Thyroid gland (tissue), 4 donors: ENCODE measurements at regions not wholly inside any gene's neighbourhood (a gene's known extent, or its start where the extent isn't known, plus 50 kb on each side); places are given as distances from the start of the nearest gene placed in this dataset.

Experiments used
- DNase-seq, 2 donors: peaks; one replicate each; pipeline ENCODE4 v3.0.0-alpha.2; 2019
- H3K27ac ChIP-seq, 3 donors: fragments of 200-600 bp; sonication (generic); 1 replicate in 2 of 3; 2 replicates in 1 of 3; pipeline ENCODE4 v1.5.1; 2016 to 2019; ENCODE audit warnings: mild to moderate bottlenecking in 1 of 3, moderate library complexity in 1 of 3
- H3K27me3 ChIP-seq: fragments of 200-600 bp; sonication (generic); one replicate; pipeline ENCODE4 v1.5.1; 2019
- H3K36me3 ChIP-seq, 2 donors: fragments of 200-600 bp; sonication (generic); one replicate each; pipeline ENCODE4 v1.5.1; 2016 to 2019
- H3K4me1 ChIP-seq, 2 donors: fragments of 200-600 bp; sonication (generic); one replicate each; pipeline ENCODE4 v1.5.1; 2017 to 2019
- H3K4me3 ChIP-seq, 3 donors: fragments of 200-600 bp; sonication (generic); replicated peaks in 1 of 3; 1 replicate in 2 of 3; 2 replicates in 1 of 3; pipeline ENCODE4 v1.5.1; 2016; ENCODE audit warnings: mild to moderate bottlenecking in 1 of 3
- H3K9me3 ChIP-seq: fragments of 200-600 bp; sonication (generic); one replicate; pipeline ENCODE4 v1.5.1; 2017
- POLR2A ChIP-seq, 2 donors: fragments of 450-650 bp; IDR thresholded peaks; one replicate each; pipeline ENCODE4 v1.6.1; 2017; ENCODE audit warnings: antibody characterized with exemption in 2 of 2, mild to moderate bottlenecking in 2 of 2, moderate library complexity in 1 of 2
- WGBS, 2 donors: methylation state at CpG; one replicate each; pipeline ENCODE4 v1.1.5; 2017; 5-methylcytosine and 5-hydroxymethylcytosine counted together
- intact Hi-C: fragments of 100-400 bp; cut with DNase I; formaldehyde crosslinking; loops from one replicate; pipeline ENCODE4 v1.15.1; 2023
- TF ChIP-seq, protein P1 (sequence below), 6 experiments: fragments of 200-600 bp in 3 of 6; fragments of 450-650 bp in 3 of 6; sonication (generic) in 3 of 6; IDR thresholded peaks; one replicate each; pipeline ENCODE4 v1.5.1; 2016 to 2019; ENCODE audit warnings: antibody characterized with exemption in 6 of 6, mild to moderate bottlenecking in 2 of 6, inconsistent platforms in 1 of 6, moderate library complexity in 1 of 6

DNA sequence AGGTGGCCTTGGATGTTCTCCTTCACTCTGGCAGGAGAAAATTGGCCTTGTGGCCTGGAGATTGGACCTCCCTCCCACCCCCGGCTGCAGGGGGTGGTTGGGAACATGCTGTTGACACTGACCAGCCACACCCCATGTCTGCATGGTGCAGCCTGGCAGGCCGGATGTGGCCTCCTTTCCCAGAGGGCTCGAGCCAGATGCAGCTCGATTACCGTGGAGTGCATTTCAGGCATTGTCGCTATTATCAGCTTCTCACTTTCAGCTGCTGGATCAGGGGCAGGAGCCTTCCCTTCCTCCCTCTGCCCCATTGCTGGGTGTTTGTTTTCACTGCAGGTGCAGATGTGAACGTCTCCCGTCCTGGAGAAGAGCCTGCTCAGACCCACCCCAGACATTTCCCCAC is 211.0 kb upstream of the SIX2 start:
- no peak for DNase-seq
- H3K27ac ChIP-seq, result no peak overlapping the region
- H3K27me3 ChIP-seq, result no peaks in the 10 kb centered on the region
- no peaks in the 10 kb centered on the region for H3K9me3 ChIP-seq
- no peaks in the 10 kb centered on the region for H3K36me3 ChIP-seq
- TF ChIP-seq POLR2A (IDR thresholded peaks at IDR 0.05), result no peak
- TF ChIP-seq, protein P1, sequence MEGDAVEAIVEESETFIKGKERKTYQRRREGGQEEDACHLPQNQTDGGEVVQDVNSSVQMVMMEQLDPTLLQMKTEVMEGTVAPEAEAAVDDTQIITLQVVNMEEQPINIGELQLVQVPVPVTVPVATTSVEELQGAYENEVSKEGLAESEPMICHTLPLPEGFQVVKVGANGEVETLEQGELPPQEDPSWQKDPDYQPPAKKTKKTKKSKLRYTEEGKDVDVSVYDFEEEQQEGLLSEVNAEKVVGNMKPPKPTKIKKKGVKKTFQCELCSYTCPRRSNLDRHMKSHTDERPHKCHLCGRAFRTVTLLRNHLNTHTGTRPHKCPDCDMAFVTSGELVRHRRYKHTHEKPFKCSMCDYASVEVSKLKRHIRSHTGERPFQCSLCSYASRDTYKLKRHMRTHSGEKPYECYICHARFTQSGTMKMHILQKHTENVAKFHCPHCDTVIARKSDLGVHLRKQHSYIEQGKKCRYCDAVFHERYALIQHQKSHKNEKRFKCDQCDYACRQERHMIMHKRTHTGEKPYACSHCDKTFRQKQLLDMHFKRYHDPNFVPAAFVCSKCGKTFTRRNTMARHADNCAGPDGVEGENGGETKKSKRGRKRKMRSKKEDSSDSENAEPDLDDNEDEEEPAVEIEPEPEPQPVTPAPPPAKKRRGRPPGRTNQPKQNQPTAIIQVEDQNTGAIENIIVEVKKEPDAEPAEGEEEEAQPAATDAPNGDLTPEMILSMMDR (IDR thresholded peaks at IDR 0.05), result no peak
- peaks cover 0 to 6% of the 10 kb centered on the region in 2 donors for H3K4me1 ChIP-seq
- intact Hi-C loops, result no loop called here
- H3K4me3 ChIP-seq, result no peak overlapping the region
- WGBS, 2 donors, result 36 to 53% methylated on average over 8 of the region's 8 CpGs

DNA sequence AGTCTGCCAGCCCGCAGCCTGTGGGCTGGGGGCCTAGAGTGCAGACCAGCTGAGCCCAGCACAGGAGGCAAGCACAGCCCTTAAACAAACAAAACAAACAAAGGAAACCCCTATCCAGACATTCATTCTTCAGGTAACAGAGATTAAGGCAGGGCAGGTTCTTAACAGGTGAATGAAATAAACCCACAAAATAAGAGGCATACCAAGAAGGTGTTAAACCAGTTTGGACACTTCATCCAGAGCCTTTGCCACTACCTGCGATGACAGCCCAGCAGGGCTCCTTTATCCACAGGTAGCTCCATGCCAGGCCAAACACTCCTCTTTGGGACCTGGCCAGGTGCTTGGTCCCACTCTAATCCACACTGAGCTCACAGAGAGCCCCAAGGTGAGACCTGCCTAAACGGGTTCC is 209.7 kb upstream of the SIX2 start:
- Histone ChIP-seq H3K9me3 (no peaks in the 10 kb centered on the region), H3K4me1 (peaks cover 0 to 6% of the 10 kb centered on the region in 2 donors), H3K27me3 (no peaks in the 10 kb centered on the region), H3K36me3 (no peaks in the 10 kb centered on the region), H3K27ac (no peak overlapping the region), H3K4me3 (no peak overlapping the region)
- 28 to 45% methylated on average over 3 of the region's 3 CpGs for WGBS, 2 donors
- peak; percentile 76 to 83 for DNase-seq
- TF ChIP-seq, protein P1 (IDR thresholded peaks at IDR 0.05), result no peak
- TF ChIP-seq POLR2A (IDR thresholded peaks at IDR 0.05), result no peak
- intact Hi-C loops, result no loop called here

DNA sequence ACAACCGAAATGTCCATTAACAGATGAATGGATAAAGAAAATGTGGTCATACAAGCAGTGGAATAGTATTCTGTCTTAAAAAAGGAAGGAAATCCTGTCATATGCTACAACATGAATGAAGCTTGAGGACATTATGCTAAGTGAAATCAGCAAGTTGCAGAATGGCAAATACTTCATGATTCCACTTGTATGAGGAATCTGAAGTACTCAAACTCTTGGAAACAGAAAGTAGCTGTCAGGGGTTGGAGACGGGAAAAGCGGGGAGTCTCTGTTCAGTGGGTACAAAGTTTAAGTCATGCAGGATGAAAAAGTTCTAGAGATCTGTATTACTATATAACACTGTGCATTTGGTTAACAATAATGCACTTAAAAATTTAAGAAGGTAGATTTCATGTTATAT is 209.0 kb upstream of the SIX2 start:
- Histone ChIP-seq H3K4me3 (no peak overlapping the region), H3K9me3 (no peaks in the 10 kb centered on the region), H3K36me3 (no peaks in the 10 kb centered on the region), H3K4me1 (peaks cover 3 to 6% of the 10 kb centered on the region in 2 donors), H3K27me3 (no peaks in the 10 kb centered on the region), H3K27ac (no peak overlapping the region)
- DNase-seq, result no peak
- WGBS, 2 donors, result 90 to 96% methylated on average over 3 of the region's 3 CpGs
- intact Hi-C loops, result no loop called here
- TF ChIP-seq, protein P1 (IDR thresholded peaks at IDR 0.05), result no peak
- no peak for TF ChIP-seq POLR2A (IDR thresholded peaks at IDR 0.05)

DNA sequence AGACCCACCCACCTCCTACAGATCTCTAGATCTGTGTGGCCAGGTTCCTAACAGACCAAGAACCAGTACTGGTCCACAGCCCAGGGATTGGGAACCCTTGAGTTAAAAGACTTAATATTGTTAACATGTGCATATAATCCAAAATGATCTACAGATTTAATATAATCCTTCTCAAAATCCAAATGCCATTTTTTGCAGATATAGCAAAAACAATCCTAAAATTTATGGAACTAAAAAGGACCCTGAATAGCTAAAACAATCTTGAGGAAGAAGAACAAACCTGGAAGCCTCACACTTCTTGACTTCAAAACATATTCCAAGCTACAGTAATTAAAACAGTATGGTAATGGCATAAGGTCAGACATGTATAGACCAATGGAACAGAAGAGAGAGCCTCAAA is 206.9 kb upstream of the SIX2 start:
- intact Hi-C loops, result no loop called here
- TF ChIP-seq POLR2A (IDR thresholded peaks at IDR 0.05), result no peak
- TF ChIP-seq, protein P1 (IDR thresholded peaks at IDR 0.05), result no peak
- no peaks in the 10 kb centered on the region for H3K27me3 ChIP-seq
- no peaks in the 10 kb centered on the region for H3K36me3 ChIP-seq
- no peak overlapping the region for H3K27ac ChIP-seq
- H3K4me1 ChIP-seq, result peaks cover 6 to 7% of the 10 kb centered on the region in 2 donors
- DNase-seq, result no peak
- no peak overlapping the region for H3K4me3 ChIP-seq
- no peaks in the 10 kb centered on the region for H3K9me3 ChIP-seq

DNA sequence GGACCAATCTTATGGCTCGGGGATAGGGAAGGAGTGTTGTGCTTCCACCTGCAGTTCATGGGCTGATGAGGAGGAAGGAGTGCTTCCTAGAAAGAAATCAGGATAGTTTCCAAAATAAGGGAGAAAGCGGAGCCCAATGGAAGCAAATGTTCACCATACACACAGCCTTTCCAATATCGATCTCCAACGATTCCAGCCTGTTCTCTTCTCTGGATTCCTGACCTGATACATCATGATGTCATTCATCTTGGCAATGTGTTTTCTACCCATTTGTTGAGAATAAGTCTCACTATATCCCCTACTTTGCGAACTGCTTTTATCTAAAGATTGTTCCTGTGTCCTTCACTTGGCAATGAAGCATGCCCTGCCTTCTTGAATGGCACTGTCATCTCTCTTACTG is 205.3 kb upstream of the SIX2 start:
- H3K4me1 ChIP-seq, result peaks cover 6 to 7% of the 10 kb centered on the region in 2 donors
- H3K4me3 ChIP-seq, result no peak overlapping the region
- H3K27me3 ChIP-seq, result no peaks in the 10 kb centered on the region
- no peak overlapping the region for H3K27ac ChIP-seq
- intact Hi-C loops, result no loop called here
- DNase-seq, result no peak
- TF ChIP-seq, protein P1 (IDR thresholded peaks at IDR 0.05), result no peak
- no peak for TF ChIP-seq POLR2A (IDR thresholded peaks at IDR 0.05)
- 90 to 95% methylated on average over 5 of the region's 5 CpGs for WGBS, 2 donors
- H3K36me3 ChIP-seq, result no peaks in the 10 kb centered on the region
- no peaks in the 10 kb centered on the region for H3K9me3 ChIP-seq
